H9 (cell line): ENCODE measurements at regions not wholly inside any gene's neighbourhood (a gene's known extent, or its start where the extent isn't known, plus 50 kb on each side); places are given as distances from the start of the nearest gene placed in this dataset.

Experiments
- DNase-seq: peaks from one replicate; pipeline ENCODE4 v3.0.0-alpha.2; 2017
- H2AFZ ChIP-seq: one replicate; pipeline ENCODE4 v1.6.1; 2013; ENCODE audit warnings: mild to moderate bottlenecking, low read length, control low read depth, moderate library complexity
- H2AK5ac ChIP-seq: 2 replicates; pipeline ENCODE4 v1.6.1; 2013; ENCODE audit warnings: low read length, control low read depth, mixed read lengths; ENCODE audit not compliant: insufficient read length
- H2BK120ac ChIP-seq: one replicate; pipeline ENCODE4 v1.6.1; 2013; ENCODE audit warnings: low read depth, mild to moderate bottlenecking, low read length, control low read depth, inconsistent platforms; ENCODE audit not compliant: poor library complexity, severe bottlenecking
- H2BK12ac ChIP-seq: 2 replicates; pipeline ENCODE4 v1.6.1; 2013; ENCODE audit warnings: low read length, control low read depth, mixed read lengths, low read depth; ENCODE audit not compliant: insufficient read length
- H2BK15ac ChIP-seq: 2 replicates; pipeline ENCODE4 v1.6.1; 2013; ENCODE audit warnings: low read depth, low read length, control low read depth
- H2BK20ac ChIP-seq: one replicate; pipeline ENCODE4 v1.6.1; 2013; ENCODE audit warnings: low read depth, mild to moderate bottlenecking, low read length, control low read depth, inconsistent platforms; ENCODE audit not compliant: poor library complexity, severe bottlenecking
- H2BK5ac ChIP-seq: 2 replicates; pipeline ENCODE4 v1.6.1; 2013; ENCODE audit warnings: low read length, control low read depth, mixed read lengths; ENCODE audit not compliant: insufficient read length
- H3K14ac ChIP-seq: 2 replicates; pipeline ENCODE4 v1.6.1; 2013; ENCODE audit warnings: low read length, control low read depth; ENCODE audit not compliant: insufficient read depth
- H3K18ac ChIP-seq: 2 replicates; pipeline ENCODE4 v1.6.1; 2013; ENCODE audit warnings: low read depth, mild to moderate bottlenecking, mixed read lengths, low read length, control low read depth; ENCODE audit not compliant: insufficient read length
- H3K23ac ChIP-seq: 2 replicates; pipeline ENCODE4 v1.6.1; 2013; ENCODE audit warnings: low read length, control low read depth, mixed read lengths, low read depth; ENCODE audit not compliant: insufficient read length
- H3K23me2 ChIP-seq: 2 replicates; pipeline ENCODE4 v1.6.1; 2013; ENCODE audit warnings: low read depth, mild to moderate bottlenecking, mixed read lengths, low read length, control low read depth; ENCODE audit not compliant: insufficient read length, poor library complexity, severe bottlenecking
- H3K27ac ChIP-seq: 2 replicates; pipeline ENCODE4 v1.5.1; 2013; ENCODE audit warnings: low read length, control low read depth, mixed read lengths, low read depth; ENCODE audit not compliant: insufficient read length
- H3K27me3 ChIP-seq: 2 replicates; pipeline ENCODE4 v1.6.1; 2013; ENCODE audit warnings: low read length, control low read depth, inconsistent platforms; ENCODE audit not compliant: insufficient read depth
- H3K4ac ChIP-seq: 2 replicates; pipeline ENCODE4 v1.6.1; 2013; ENCODE audit warnings: low read depth, mild to moderate bottlenecking, control low read depth, inconsistent platforms, low read length, moderate library complexity
- H3K4me1 ChIP-seq: 2 replicates; pipeline ENCODE4 v1.6.1; 2013; ENCODE audit warnings: low read length, control low read depth, inconsistent platforms; ENCODE audit not compliant: insufficient read depth
- H3K4me2 ChIP-seq: 2 replicates; pipeline ENCODE4 v1.6.1; 2013; ENCODE audit warnings: low read length, control low read depth, mixed read lengths; ENCODE audit not compliant: insufficient read length, insufficient read depth
- H3K56ac ChIP-seq: 2 replicates; pipeline ENCODE4 v1.6.1; 2013; ENCODE audit warnings: low read depth, mild to moderate bottlenecking, mixed read lengths, low read length, control low read depth; ENCODE audit not compliant: insufficient read length
- H3K79me1 ChIP-seq: 2 replicates; pipeline ENCODE4 v1.6.1; 2013; ENCODE audit warnings: low read depth, mild to moderate bottlenecking, moderate library complexity, low read length, control low read depth, inconsistent platforms; ENCODE audit not compliant: insufficient read depth, poor library complexity, severe bottlenecking
- H3K79me2 ChIP-seq: 2 replicates; pipeline ENCODE4 v1.6.1; 2013; ENCODE audit warnings: low read length, control low read depth, inconsistent platforms; ENCODE audit not compliant: insufficient read depth
- H3K9ac ChIP-seq: 2 replicates; pipeline ENCODE4 v1.6.1; 2013; ENCODE audit warnings: low read length, control low read depth, mixed read lengths; ENCODE audit not compliant: insufficient read length; ENCODE audit errors: extremely low read depth
- H3K9me3 ChIP-seq: one replicate; pipeline ENCODE4 v1.6.1; 2013; ENCODE audit warnings: low read depth, low read length, inconsistent platforms; ENCODE audit not compliant: control insufficient read depth
- H3T11ph ChIP-seq: one replicate; pipeline ENCODE4 v1.6.1; 2013; ENCODE audit warnings: mild to moderate bottlenecking, low read length, control low read depth, inconsistent platforms
- H4K20me1 ChIP-seq: one replicate; pipeline ENCODE4 v1.6.1; 2013; ENCODE audit not compliant: control insufficient read depth, insufficient read length, insufficient read depth
- H4K5ac ChIP-seq: 2 replicates; pipeline ENCODE4 v1.6.1; 2013; ENCODE audit warnings: low read depth, mild to moderate bottlenecking, mixed read lengths, low read length, control low read depth; ENCODE audit not compliant: insufficient read length
- H4K8ac ChIP-seq: replicated peaks from 2 replicates; pipeline ENCODE4 v1.6.1; 2013; ENCODE audit warnings: low read length, control low read depth, mixed read lengths, low read depth; ENCODE audit not compliant: insufficient read length
- H4K91ac ChIP-seq: 2 replicates; pipeline ENCODE4 v1.6.1; 2013; ENCODE audit warnings: low read depth, mild to moderate bottlenecking, moderate library complexity, mixed read lengths, low read length, control low read depth; ENCODE audit not compliant: insufficient read length
- H3K27ac Mint-ChIP-seq, 3 experiments: 2 replicates in 2 of 3; 3 replicates in 1 of 3; pipeline ENCODE4 v1.8.0; 2020 to 2021; ENCODE audit warnings: mixed read lengths in 3 of 3, mild to moderate bottlenecking in 1 of 3, moderate library complexity in 1 of 3
- H3K27me3 Mint-ChIP-seq: 2 replicates; pipeline ENCODE4 v1.8.0; 2021; ENCODE audit warnings: low read depth, mild to moderate bottlenecking, moderate library complexity, mixed read lengths
- H3K36me3 Mint-ChIP-seq, 3 experiments: 2 replicates in 2 of 3; 3 replicates in 1 of 3; pipeline ENCODE4 v1.8.0; 2020 to 2021; ENCODE audit warnings: low read depth in 3 of 3, mixed read lengths in 3 of 3; ENCODE audit not compliant: insufficient read depth in 1 of 3
- H3K4me1 Mint-ChIP-seq, 2 experiments: 2 replicates each; pipeline ENCODE4 v1.8.0; 2020; ENCODE audit warnings: mixed read lengths in 2 of 2
- H3K4me3 Mint-ChIP-seq, 2 experiments: 2 replicates in 1 of 2; 3 replicates in 1 of 2; pipeline ENCODE4 v1.8.0; 2020 to 2021; ENCODE audit warnings: mild to moderate bottlenecking in 2 of 2, mixed read lengths in 2 of 2, moderate library complexity in 1 of 2
- H3K9me3 Mint-ChIP-seq, 2 experiments: 2 replicates in 1 of 2; 3 replicates in 1 of 2; pipeline ENCODE4 v1.8.0; 2020; ENCODE audit warnings: mild to moderate bottlenecking in 2 of 2, mixed read lengths in 2 of 2, moderate library complexity in 1 of 2
- WGBS: extraction: QIAGEN DNeasy Blood & Tissue Kit; methylation state at CpG from one replicate; pipeline ENCODE4 v1.1.7; 2013; ENCODE audit warnings: missing lambda C conversion rate, low lambda C conversion rate, mixed read lengths; ENCODE audit not compliant: insufficient read length; ENCODE audit errors: extremely low coverage; 5-methylcytosine and 5-hydroxymethylcytosine counted together
- TF ChIP-seq, protein P1 (sequence below): fragments of 200-600 bp; sonication (generic); conservative IDR thresholded peaks from 3 replicates; pipeline ENCODE4 v1.8.0; 2021; ENCODE audit warnings: antibody characterized with exemption, mild to moderate bottlenecking

DNA sequence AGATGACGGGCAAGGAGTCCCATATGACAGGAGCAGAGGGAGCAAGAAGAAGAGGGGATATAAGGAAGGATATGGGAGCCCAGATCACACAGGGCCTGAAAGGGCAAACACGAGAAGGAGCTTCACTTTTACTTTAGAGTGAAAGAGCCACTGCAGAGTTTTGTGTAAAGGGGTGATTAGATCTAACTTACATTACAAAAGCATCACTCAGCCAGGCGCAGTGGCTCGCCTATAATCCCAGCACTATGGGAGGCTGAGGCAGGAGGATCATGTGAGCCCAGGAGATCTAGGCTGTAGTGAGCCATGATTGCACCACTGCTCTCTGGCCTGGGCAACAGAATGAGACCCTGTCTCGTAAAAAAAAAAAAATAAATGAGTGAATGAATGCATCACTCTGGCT lies 91.1 kb downstream of the MPP7 start:
- H2AK5ac ChIP-seq, result no peak overlapping the region
- no peak overlapping the region for H2BK15ac ChIP-seq
- H2BK12ac ChIP-seq, result no peak overlapping the region
- H3K27me3 ChIP-seq, result no peaks in the 10 kb centered on the region
- no peaks in the 10 kb centered on the region for H4K20me1 ChIP-seq
- no peaks in the 10 kb centered on the region for H3K9me3 ChIP-seq
- Mint-ChIP-seq H3K4me3 (no peak overlapping the region), H3K9me3 (peaks cover 0 to 11% of the 10 kb centered on the region in 2 experiments; a peak in 2 of 5 replicates), H3K27me3 (peaks cover 2% of the 10 kb centered on the region), H3K27ac (peak overlapping the region in 1 of 3 experiments; percentile 0; a peak in 2 of 7 replicates), H3K4me1 (peaks cover 41 to 45% of the 10 kb centered on the region in 2 experiments), H3K36me3 (peaks cover 3 to 16% (median 3%) of the 10 kb centered on the region in 3 experiments; a peak in 6 of 7 replicates)
- H3K79me2 ChIP-seq, result no peaks in the 10 kb centered on the region
- H3K4ac ChIP-seq, result no peak overlapping the region
- H2BK120ac ChIP-seq, result no peak overlapping the region
- H3K56ac ChIP-seq, result no peak overlapping the region
- no peak overlapping the region for H3T11ph ChIP-seq
- H4K91ac ChIP-seq, result no peak overlapping the region
- H3K79me1 ChIP-seq, result no peaks in the 10 kb centered on the region
- H3K4me2 ChIP-seq, result no peak overlapping the region
- peaks cover 2% of the 10 kb centered on the region; the same call in 1 of the 2 replicates for H3K4me1 ChIP-seq
- H4K5ac ChIP-seq, result no peak overlapping the region
- H4K8ac ChIP-seq, result no peak overlapping the region
- no peak overlapping the region for H2AFZ ChIP-seq
- no peak overlapping the region for H3K23ac ChIP-seq
- no peak overlapping the region for H2BK20ac ChIP-seq
- H3K9ac ChIP-seq, result no peak overlapping the region
- no peaks in the 10 kb centered on the region for H3K23me2 ChIP-seq
- H3K14ac ChIP-seq, result no peak overlapping the region
- H3K18ac ChIP-seq, result no peak overlapping the region
- no peak overlapping the region for H2BK5ac ChIP-seq
- TF ChIP-seq, protein P1, sequence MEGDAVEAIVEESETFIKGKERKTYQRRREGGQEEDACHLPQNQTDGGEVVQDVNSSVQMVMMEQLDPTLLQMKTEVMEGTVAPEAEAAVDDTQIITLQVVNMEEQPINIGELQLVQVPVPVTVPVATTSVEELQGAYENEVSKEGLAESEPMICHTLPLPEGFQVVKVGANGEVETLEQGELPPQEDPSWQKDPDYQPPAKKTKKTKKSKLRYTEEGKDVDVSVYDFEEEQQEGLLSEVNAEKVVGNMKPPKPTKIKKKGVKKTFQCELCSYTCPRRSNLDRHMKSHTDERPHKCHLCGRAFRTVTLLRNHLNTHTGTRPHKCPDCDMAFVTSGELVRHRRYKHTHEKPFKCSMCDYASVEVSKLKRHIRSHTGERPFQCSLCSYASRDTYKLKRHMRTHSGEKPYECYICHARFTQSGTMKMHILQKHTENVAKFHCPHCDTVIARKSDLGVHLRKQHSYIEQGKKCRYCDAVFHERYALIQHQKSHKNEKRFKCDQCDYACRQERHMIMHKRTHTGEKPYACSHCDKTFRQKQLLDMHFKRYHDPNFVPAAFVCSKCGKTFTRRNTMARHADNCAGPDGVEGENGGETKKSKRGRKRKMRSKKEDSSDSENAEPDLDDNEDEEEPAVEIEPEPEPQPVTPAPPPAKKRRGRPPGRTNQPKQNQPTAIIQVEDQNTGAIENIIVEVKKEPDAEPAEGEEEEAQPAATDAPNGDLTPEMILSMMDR, result no peak
- no CpG with 5 or more reads among the region's 5 CpGs for WGBS
- peak; percentile 47 for DNase-seq
- no peak overlapping the region for H3K27ac ChIP-seq
